NCI-H2171 treated with DMSO at 0.1 percent for 48 hours (cell line): ENCODE measurements at regions not wholly inside any gene's neighbourhood (a gene's known extent, or its start where the extent isn't known, plus 50 kb on each side); places are given as distances from the start of the nearest gene placed in this dataset.
"Not testable (repeated sequence)": the region's sequence is repeated elsewhere in the genome, so short reads cannot be mapped to it uniquely, and the experiment has no call there.

Experiments
- DNase-seq: peaks from one replicate; lab custom pipeline; 2025; lab: John Stamatoyannopoulos, UW

- DNase-seq: no peak
Measured at GRCh38 chr2:239548965-239549595, 148.3 kb upstream of the HDAC4 start.

GRCh38 chr2:239548451-239548871 is 147.6 kb upstream of the HDAC4 start:
- DNase-seq: no peak

- not testable (repeated sequence) for DNase-seq
Measured at GRCh38 chr2:239547140-239547539, 146.3 kb upstream of the HDAC4 start.

GRCh38 chr2:239546541-239546940 is 145.7 kb upstream of the HDAC4 start:
- DNase-seq: no peak

GRCh38 chr2:239545741-239546392 is 145.0 kb upstream of the HDAC4 start:
- DNase-seq: no peak

GRCh38 chr2:239544918-239545465 is 144.2 kb upstream of the HDAC4 start:
- DNase-seq: no peak

GRCh38 chr2:239544143-239544917 is 143.5 kb upstream of the HDAC4 start:
- no peak for DNase-seq

- DNase-seq: no peak
Measured at GRCh38 chr2:239543702-239544101, 142.9 kb upstream of the HDAC4 start.

- no peak for DNase-seq
Measured at GRCh38 chr2:239540174-239540573, 139.4 kb upstream of the HDAC4 start.

GRCh38 chr2:239539776-239540100 is 138.9 kb upstream of the HDAC4 start:
- no peak for DNase-seq

- DNase-seq: no peak
Measured at GRCh38 chr2:239539083-239539775, 138.4 kb upstream of the HDAC4 start.

GRCh38 chr2:239538357-239539052 is 137.7 kb upstream of the HDAC4 start:
- DNase-seq: no peak

GRCh38 chr2:239537633-239538356 is 137.0 kb upstream of the HDAC4 start:
- no peak for DNase-seq

- no peak for DNase-seq
Measured at GRCh38 chr2:239536186-239536585, 135.4 kb upstream of the HDAC4 start.

GRCh38 chr2:239535413-239536144 is 134.8 kb upstream of the HDAC4 start:
- no peak for DNase-seq

GRCh38 chr2:239534581-239535412 is 134.0 kb upstream of the HDAC4 start:
- no peak for DNase-seq

- DNase-seq: no peak
Measured at GRCh38 chr2:239533569-239534316, 132.9 kb upstream of the HDAC4 start.

- DNase-seq: peak; percentile 46
Measured at GRCh38 chr2:239532859-239533258, 132.0 kb upstream of the HDAC4 start.

GRCh38 chr2:239532250-239532649 is 131.4 kb upstream of the HDAC4 start:
- no peak for DNase-seq
